ENCODE measurements at regions not wholly inside any gene's neighbourhood (a gene's known extent, or its start where the extent isn't known, plus 50 kb on each side); places are given as distances from the start of the nearest gene placed in this dataset.

- no peak for TF ChIP-seq CTCF (IDR thresholded peaks at IDR 0.05)
- no peak for TF ChIP-seq POLR2AphosphoS5 (IDR thresholded peaks at IDR 0.05; ENCODE audit: insufficient read depth in 1 of 2, low read depth in 1 of 2)
- TF ChIP-seq POLR2A (IDR thresholded peaks at IDR 0.05) = no peak
Observed at GRCh38 chr10:129108378-129108777, 358.7 kb upstream of the MGMT start.
